T-helper 1 cell treated with Interleukin-12 subunit alpha and Interleukin-12 subunit beta and Interleukin-4 antibody, amounts not matched to agents 30 μg/mL and 1 μg/mL, for 36 hours (primary cell): ENCODE measurements at regions not wholly inside any gene's neighbourhood (a gene's known extent, or its start where the extent isn't known, plus 50 kb on each side); places are given as distances from the start of the nearest gene placed in this dataset.

Source experiments
- H3K27ac Mint-ChIP-seq: one replicate; pipeline ENCODE4 v1.8.0; 2021; ENCODE audit warnings: mild to moderate bottlenecking, mixed read lengths
- H3K27me3 Mint-ChIP-seq: one replicate; pipeline ENCODE4 v1.8.0; 2021; ENCODE audit warnings: low read depth, mixed read lengths
- H3K36me3 Mint-ChIP-seq: one replicate; pipeline ENCODE4 v1.8.0; 2021; ENCODE audit warnings: low read depth, mixed read lengths
- H3K4me1 Mint-ChIP-seq: one replicate; pipeline ENCODE4 v1.8.0; 2021; ENCODE audit warnings: low read depth, mixed read lengths
- H3K4me3 Mint-ChIP-seq: one replicate; pipeline ENCODE4 v1.8.0; 2021; ENCODE audit warnings: mild to moderate bottlenecking, moderate library complexity, mixed read lengths
- H3K9me3 Mint-ChIP-seq: one replicate; pipeline ENCODE4 v1.8.0; 2021; ENCODE audit warnings: mixed read lengths

GRCh38 chr12:83823386-83824045 is 1089.1 kb downstream of the SLC6A15 start:
- Mint-ChIP-seq H3K4me3 (no peak overlapping the region), H3K4me1 (no peaks in the 10 kb centered on the region), H3K36me3 (no peaks in the 10 kb centered on the region), H3K9me3 (no peaks in the 10 kb centered on the region), H3K27me3 (no peaks in the 10 kb centered on the region), H3K27ac (no peak overlapping the region)

- Mint-ChIP-seq H3K9me3 (no peaks in the 10 kb centered on the region), H3K4me3 (no peak overlapping the region), H3K27ac (no peak overlapping the region), H3K27me3 (no peaks in the 10 kb centered on the region), H3K36me3 (no peaks in the 10 kb centered on the region), H3K4me1 (no peaks in the 10 kb centered on the region)
Observed at GRCh38 chr12:83821967-83822366, 1090.6 kb downstream of the SLC6A15 start.

GRCh38 chr12:83818881-83819280 is 1093.7 kb downstream of the SLC6A15 start:
- Mint-ChIP-seq H3K9me3 (no peaks in the 10 kb centered on the region), H3K27me3 (no peaks in the 10 kb centered on the region), H3K36me3 (no peaks in the 10 kb centered on the region), H3K4me1 (no peaks in the 10 kb centered on the region), H3K4me3 (no peak overlapping the region), H3K27ac (no peak overlapping the region)

- no peaks in the 10 kb centered on the region for H3K4me1 Mint-ChIP-seq
- H3K4me3 Mint-ChIP-seq: no peak overlapping the region
- no peaks in the 10 kb centered on the region for H3K36me3 Mint-ChIP-seq
- H3K9me3 Mint-ChIP-seq: no peaks in the 10 kb centered on the region
- no peak overlapping the region for H3K27ac Mint-ChIP-seq
- H3K27me3 Mint-ChIP-seq: no peaks in the 10 kb centered on the region
Observed at GRCh38 chr12:83817730-83818129, 1094.9 kb downstream of the SLC6A15 start.

GRCh38 chr12:83808591-83808990 is 1104.0 kb downstream of the SLC6A15 start:
- Mint-ChIP-seq H3K27me3 (no peaks in the 10 kb centered on the region), H3K9me3 (no peaks in the 10 kb centered on the region), H3K4me3 (no peak overlapping the region), H3K4me1 (no peaks in the 10 kb centered on the region), H3K27ac (no peak overlapping the region), H3K36me3 (no peaks in the 10 kb centered on the region)

GRCh38 chr12:83807871-83808270 is 1104.7 kb downstream of the SLC6A15 start:
- Mint-ChIP-seq H3K36me3 (no peaks in the 10 kb centered on the region), H3K27ac (no peak overlapping the region), H3K27me3 (no peaks in the 10 kb centered on the region), H3K4me3 (no peak overlapping the region), H3K9me3 (no peaks in the 10 kb centered on the region), H3K4me1 (no peaks in the 10 kb centered on the region)

GRCh38 chr12:83805873-83806272 is 1106.7 kb downstream of the SLC6A15 start:
- Mint-ChIP-seq H3K4me1 (no peaks in the 10 kb centered on the region), H3K27ac (no peak overlapping the region), H3K4me3 (no peak overlapping the region), H3K9me3 (no peaks in the 10 kb centered on the region), H3K27me3 (no peaks in the 10 kb centered on the region), H3K36me3 (no peaks in the 10 kb centered on the region)

- Mint-ChIP-seq H3K27ac (no peak overlapping the region), H3K27me3 (no peaks in the 10 kb centered on the region), H3K9me3 (no peaks in the 10 kb centered on the region), H3K4me1 (no peaks in the 10 kb centered on the region), H3K36me3 (no peaks in the 10 kb centered on the region), H3K4me3 (no peak overlapping the region)
Observed at GRCh38 chr12:83805156-83805772, 1107.3 kb downstream of the SLC6A15 start.

GRCh38 chr12:83801972-83802371 is 1110.6 kb downstream of the SLC6A15 start:
- H3K4me1 Mint-ChIP-seq: no peaks in the 10 kb centered on the region
- no peaks in the 10 kb centered on the region for H3K36me3 Mint-ChIP-seq
- no peak overlapping the region for H3K27ac Mint-ChIP-seq
- H3K9me3 Mint-ChIP-seq: no peaks in the 10 kb centered on the region
- no peak overlapping the region for H3K4me3 Mint-ChIP-seq
- no peaks in the 10 kb centered on the region for H3K27me3 Mint-ChIP-seq

GRCh38 chr12:83800022-83800421 is 1112.6 kb downstream of the SLC6A15 start:
- Mint-ChIP-seq H3K27me3 (no peaks in the 10 kb centered on the region), H3K36me3 (no peaks in the 10 kb centered on the region), H3K4me3 (no peak overlapping the region), H3K9me3 (no peaks in the 10 kb centered on the region), H3K4me1 (no peaks in the 10 kb centered on the region), H3K27ac (no peak overlapping the region)

GRCh38 chr12:83796531-83796930 is 1109.8 kb downstream of the TMTC2 start:
- Mint-ChIP-seq H3K27ac (no peak overlapping the region), H3K4me3 (no peak overlapping the region), H3K9me3 (no peaks in the 10 kb centered on the region), H3K27me3 (no peaks in the 10 kb centered on the region), H3K36me3 (no peaks in the 10 kb centered on the region), H3K4me1 (no peaks in the 10 kb centered on the region)

- H3K4me1 Mint-ChIP-seq: no peaks in the 10 kb centered on the region
- H3K27me3 Mint-ChIP-seq: no peaks in the 10 kb centered on the region
- no peak overlapping the region for H3K4me3 Mint-ChIP-seq
- no peaks in the 10 kb centered on the region for H3K36me3 Mint-ChIP-seq
- H3K27ac Mint-ChIP-seq: no peak overlapping the region
- H3K9me3 Mint-ChIP-seq: no peaks in the 10 kb centered on the region
Observed at GRCh38 chr12:83793616-83794015, 1106.9 kb downstream of the TMTC2 start.

- no peak overlapping the region for H3K27ac Mint-ChIP-seq
Observed at GRCh38 chr12:83784298-83784890, 1097.7 kb downstream of the TMTC2 start.

GRCh38 chr12:83779526-83779925 is 1092.8 kb downstream of the TMTC2 start:
- H3K4me3 Mint-ChIP-seq: no peak overlapping the region
- no peaks in the 10 kb centered on the region for H3K27me3 Mint-ChIP-seq
- no peaks in the 10 kb centered on the region for H3K4me1 Mint-ChIP-seq
- H3K9me3 Mint-ChIP-seq: peaks cover 4% of the 10 kb centered on the region
- H3K36me3 Mint-ChIP-seq: no peaks in the 10 kb centered on the region
- no peak overlapping the region for H3K27ac Mint-ChIP-seq

More at GRCh38 chr12:83784298-83784890, 1097.7 kb downstream of the TMTC2 start:
- Mint-ChIP-seq H3K4me1 (no peaks in the 10 kb centered on the region), H3K4me3 (no peak overlapping the region), H3K9me3 (no peaks in the 10 kb centered on the region), H3K36me3 (no peaks in the 10 kb centered on the region), H3K27me3 (no peaks in the 10 kb centered on the region)

- Mint-ChIP-seq H3K9me3 (peaks cover 21% of the 10 kb centered on the region), H3K4me1 (no peaks in the 10 kb centered on the region), H3K27me3 (no peaks in the 10 kb centered on the region), H3K27ac (no peak overlapping the region), H3K36me3 (no peaks in the 10 kb centered on the region), H3K4me3 (no peak overlapping the region)
Observed at GRCh38 chr12:83769151-83769550, 1082.4 kb downstream of the TMTC2 start.
